Smooth muscle cell (in vitro differentiated cells): ENCODE measurements at regions not wholly inside any gene's neighbourhood (a gene's known extent, or its start where the extent isn't known, plus 50 kb on each side); places are given as distances from the start of the nearest gene placed in this dataset.

Experiments
- DNase-seq: peaks from one replicate; lab custom pipeline; 2025; ENCODE audit not compliant: unreplicated experiment; lab: John Stamatoyannopoulos, UW
- H2AFZ ChIP-seq: fragments of 200-600 bp; sonication (generic); 2 replicates; pipeline ENCODE4 v1.6.0; 2016; ENCODE audit warnings: antibody characterized with exemption, low read depth, mild to moderate bottlenecking
- H3F3A ChIP-seq: fragments of 200-600 bp; sonication (generic); 2 replicates; pipeline ENCODE4 v1.6.0; 2017; ENCODE audit warnings: antibody characterized with exemption, low read depth
- H3K27ac ChIP-seq: fragments of 200-600 bp; sonication (generic); 2 replicates; pipeline ENCODE4 v1.5.1; 2016; ENCODE audit warnings: low read depth, mild to moderate bottlenecking
- H3K27me3 ChIP-seq: fragments of 200-600 bp; sonication (generic); 2 replicates; pipeline ENCODE4 v1.6.1; 2016; ENCODE audit warnings: low read depth, mild to moderate bottlenecking
- H3K36me3 ChIP-seq: fragments of 200-600 bp; sonication (generic); 2 replicates; pipeline ENCODE4 v1.5.1; 2016; ENCODE audit warnings: low read depth
- H3K4me1 ChIP-seq: fragments of 200-600 bp; sonication (generic); 2 replicates; pipeline ENCODE4 v1.5.1; 2016; ENCODE audit warnings: low read depth
- H3K4me2 ChIP-seq: fragments of 200-600 bp; sonication (generic); 2 replicates; pipeline ENCODE4 v1.6.0; 2016; ENCODE audit warnings: mild to moderate bottlenecking
- H3K4me3 ChIP-seq: fragments of 200-600 bp; sonication (generic); 2 replicates; pipeline ENCODE4 v1.5.1; 2016; ENCODE audit warnings: mild to moderate bottlenecking
- H3K79me2 ChIP-seq: fragments of 200-600 bp; sonication (generic); 2 replicates; pipeline ENCODE4 v1.6.0; 2016; ENCODE audit warnings: low read depth, mild to moderate bottlenecking
- H3K9ac ChIP-seq: fragments of 200-600 bp; sonication (generic); 2 replicates; pipeline ENCODE4 v1.6.0; 2016; ENCODE audit warnings: low read depth
- H3K9me3 ChIP-seq: fragments of 200-600 bp; sonication (generic); replicated peaks from 2 replicates; pipeline ENCODE4 v1.5.1; 2016; ENCODE audit warnings: low read depth
- H4K20me1 ChIP-seq: fragments of 200-600 bp; sonication (generic); 2 replicates; pipeline ENCODE4 v1.6.0; 2016; ENCODE audit warnings: low read depth
- WGBS: methylation state at CpG from one replicate; pipeline ENCODE4 v1.1.7; 2016; ENCODE audit warnings: low lambda C conversion rate; 5-methylcytosine and 5-hydroxymethylcytosine counted together
- TF ChIP-seq, protein P1 (sequence below): fragments of 200-600 bp; sonication (generic); IDR thresholded peaks from 2 replicates; pipeline ENCODE4 v1.5.1; 2017; ENCODE audit warnings: borderline replicate concordance, mild to moderate bottlenecking, antibody characterized with exemption; ENCODE audit not compliant: insufficient read depth, poor library complexity, severe bottlenecking

GRCh38 chr1:172932981-172933380 lies 117.8 kb downstream of the TNFSF18 start:
- Histone ChIP-seq H3K9me3 (no peaks in the 10 kb centered on the region), H2AFZ (no peak overlapping the region), H3K4me2 (no peak overlapping the region), H3K9ac (no peak overlapping the region), H3K36me3 (no peaks in the 10 kb centered on the region), H3K27ac (peak overlapping the region; percentile 86), H3K4me3 (no peak overlapping the region), H3K27me3 (no peaks in the 10 kb centered on the region), H3F3A (peaks cover 28% of the 10 kb centered on the region), H4K20me1 (no peaks in the 10 kb centered on the region), H3K4me1 (peaks cover 7% of the 10 kb centered on the region), H3K79me2 (no peaks in the 10 kb centered on the region)
- no peak for DNase-seq
- TF ChIP-seq, protein P1, sequence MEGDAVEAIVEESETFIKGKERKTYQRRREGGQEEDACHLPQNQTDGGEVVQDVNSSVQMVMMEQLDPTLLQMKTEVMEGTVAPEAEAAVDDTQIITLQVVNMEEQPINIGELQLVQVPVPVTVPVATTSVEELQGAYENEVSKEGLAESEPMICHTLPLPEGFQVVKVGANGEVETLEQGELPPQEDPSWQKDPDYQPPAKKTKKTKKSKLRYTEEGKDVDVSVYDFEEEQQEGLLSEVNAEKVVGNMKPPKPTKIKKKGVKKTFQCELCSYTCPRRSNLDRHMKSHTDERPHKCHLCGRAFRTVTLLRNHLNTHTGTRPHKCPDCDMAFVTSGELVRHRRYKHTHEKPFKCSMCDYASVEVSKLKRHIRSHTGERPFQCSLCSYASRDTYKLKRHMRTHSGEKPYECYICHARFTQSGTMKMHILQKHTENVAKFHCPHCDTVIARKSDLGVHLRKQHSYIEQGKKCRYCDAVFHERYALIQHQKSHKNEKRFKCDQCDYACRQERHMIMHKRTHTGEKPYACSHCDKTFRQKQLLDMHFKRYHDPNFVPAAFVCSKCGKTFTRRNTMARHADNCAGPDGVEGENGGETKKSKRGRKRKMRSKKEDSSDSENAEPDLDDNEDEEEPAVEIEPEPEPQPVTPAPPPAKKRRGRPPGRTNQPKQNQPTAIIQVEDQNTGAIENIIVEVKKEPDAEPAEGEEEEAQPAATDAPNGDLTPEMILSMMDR: no peak
- WGBS: 91% methylated on average over 1 of the region's 1 CpG

GRCh38 chr1:172934417-172934762 lies 116.4 kb downstream of the TNFSF18 start:
- 10% methylated on average over 4 of the region's 4 CpGs for WGBS
- peak overlapping the region; percentile 62 for H3K4me2 ChIP-seq
- no peaks in the 10 kb centered on the region for H3K36me3 ChIP-seq
- no peak overlapping the region for H2AFZ ChIP-seq
- H3K9me3 ChIP-seq: no peaks in the 10 kb centered on the region
- H3F3A ChIP-seq: peaks cover 31% of the 10 kb centered on the region
- H3K4me3 ChIP-seq: no peak overlapping the region
- H3K27ac ChIP-seq: peak overlapping the region; percentile 86
- TF ChIP-seq, protein P1: no peak
- H3K79me2 ChIP-seq: no peaks in the 10 kb centered on the region
- H3K9ac ChIP-seq: peak overlapping the region; percentile 50
- H3K27me3 ChIP-seq: no peaks in the 10 kb centered on the region
- H4K20me1 ChIP-seq: no peaks in the 10 kb centered on the region
- no peak for DNase-seq
- no peaks in the 10 kb centered on the region for H3K4me1 ChIP-seq

DNA sequence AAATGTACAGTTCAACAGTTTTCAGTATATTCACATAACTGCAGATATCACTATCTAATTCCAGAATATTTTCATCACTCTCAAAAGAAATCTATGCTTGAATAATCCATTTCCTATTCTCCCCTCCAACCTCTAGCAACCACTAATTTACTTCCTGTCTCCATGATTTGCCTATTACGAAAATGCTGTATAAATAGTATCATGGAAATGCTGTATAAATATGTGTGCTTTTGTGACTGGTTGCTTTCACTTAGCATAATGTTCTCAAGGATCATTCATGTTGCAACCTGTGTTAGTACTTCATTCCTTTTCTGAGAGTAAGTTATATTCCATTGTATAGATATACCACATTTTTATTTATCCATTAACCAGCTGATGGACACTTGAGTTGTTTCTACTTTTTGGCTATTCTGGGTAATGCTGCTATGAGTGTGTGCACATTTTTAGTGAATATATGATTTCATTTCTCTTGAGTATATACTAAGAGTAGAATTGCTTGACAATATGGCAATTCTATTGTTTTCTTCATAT lies 115.6 kb downstream of the TNFSF18 start:
- Histone ChIP-seq H3K27me3 (no peaks in the 10 kb centered on the region), H3K9ac (no peak overlapping the region), H3K79me2 (no peaks in the 10 kb centered on the region), H2AFZ (no peak overlapping the region), H3K36me3 (no peaks in the 10 kb centered on the region), H3K4me1 (no peaks in the 10 kb centered on the region), H3K9me3 (no peaks in the 10 kb centered on the region), H3K27ac (peak overlapping the region; percentile 86), H4K20me1 (no peaks in the 10 kb centered on the region), H3F3A (peaks cover 32% of the 10 kb centered on the region), H3K4me2 (no peak overlapping the region), H3K4me3 (no peak overlapping the region)
- 97% methylated on average over 1 of the region's 1 CpG for WGBS
- TF ChIP-seq, protein P1: no peak
- no peak for DNase-seq

- Histone ChIP-seq H3K27me3 (no peaks in the 10 kb centered on the region), H3K4me2 (no peak overlapping the region), H3K4me3 (no peak overlapping the region), H3K36me3 (no peaks in the 10 kb centered on the region), H3K27ac (no peak overlapping the region), H3K79me2 (no peaks in the 10 kb centered on the region), H4K20me1 (no peaks in the 10 kb centered on the region), H3K9me3 (no peaks in the 10 kb centered on the region), H3K4me1 (no peaks in the 10 kb centered on the region), H2AFZ (no peak overlapping the region), H3F3A (peaks cover 32% of the 10 kb centered on the region), H3K9ac (no peak overlapping the region)
- TF ChIP-seq, protein P1: no peak
- no peak for DNase-seq
- WGBS: 95% methylated on average over 3 of the region's 3 CpGs
These were observed 114.6 kb downstream of the TNFSF18 start for GRCh38 chr1:172936088-172936645.
